ENCODE measurements at regions not wholly inside any gene's neighbourhood (a gene's known extent, or its start where the extent isn't known, plus 50 kb on each side); places are given as distances from the start of the nearest gene placed in this dataset.
"Not testable (repeated sequence)": the region's sequence is repeated elsewhere in the genome, so short reads cannot be mapped to it uniquely, and the experiment has no call there.

GRCh38 chr14:105945896-105946295 is 419.5 kb downstream of the TMEM121 start:
- no peak for DNase-seq

- DNase-seq, result no peak
Observed at GRCh38 chr14:105947599-105947998, 421.2 kb downstream of the TMEM121 start.

- not testable (repeated sequence) for DNase-seq
Observed at GRCh38 chr14:105948955-105949354, 422.6 kb downstream of the TMEM121 start.

GRCh38 chr14:105950364-105950892 is 424.0 kb downstream of the TMEM121 start:
- DNase-seq, result not testable (repeated sequence)

- no peak for DNase-seq
Observed at GRCh38 chr14:105951399-105951798, 425.0 kb downstream of the TMEM121 start.

GRCh38 chr14:105952222-105952621 is 425.8 kb downstream of the TMEM121 start:
- no peak for DNase-seq

GRCh38 chr14:105952826-105953225 is 426.4 kb downstream of the TMEM121 start:
- no peak for DNase-seq

- DNase-seq, result not testable (repeated sequence)
Observed at GRCh38 chr14:105961625-105962024, 435.2 kb downstream of the TMEM121 start.

GRCh38 chr14:105962532-105962931 is 436.1 kb downstream of the TMEM121 start:
- no peak for DNase-seq

GRCh38 chr14:105968291-105968690 is 441.9 kb downstream of the TMEM121 start:
- no peak for DNase-seq

GRCh38 chr14:105969026-105969425 is 442.6 kb downstream of the TMEM121 start:
- DNase-seq, result not testable (repeated sequence)

- DNase-seq, result not testable (repeated sequence)
Observed at GRCh38 chr14:105970821-105971220, 444.4 kb downstream of the TMEM121 start.

- no peak for DNase-seq
Observed at GRCh38 chr14:105971593-105972500, 445.5 kb downstream of the TMEM121 start.

GRCh38 chr14:105974902-105975301 is 448.5 kb downstream of the TMEM121 start:
- no peak for DNase-seq

GRCh38 chr14:105978618-105979295 is 452.4 kb downstream of the TMEM121 start:
- no peak for DNase-seq

GRCh38 chr14:105979446-105979845 is 453.1 kb downstream of the TMEM121 start:
- no peak for DNase-seq

- no peak for DNase-seq
Observed at GRCh38 chr14:105980224-105980623, 453.8 kb downstream of the TMEM121 start.

GRCh38 chr14:105981517-105982302 is 455.3 kb downstream of the TMEM121 start:
- DNase-seq, result not testable (repeated sequence)

- DNase-seq, result no peak
Observed at GRCh38 chr14:105982664-105983063, 456.3 kb downstream of the TMEM121 start.

- DNase-seq, result no peak
Observed at GRCh38 chr14:105986894-105987284, 460.5 kb downstream of the TMEM121 start.

GRCh38 chr14:105987563-105987962 is 461.2 kb downstream of the TMEM121 start:
- DNase-seq, result no peak

GRCh38 chr14:105989566-105990302 is 463.4 kb downstream of the TMEM121 start:
- no peak for DNase-seq

All from right forelimb (tissue), 1 donor.